ENCODE measurements at regions not wholly inside any gene's neighbourhood (a gene's known extent, or its start where the extent isn't known, plus 50 kb on each side); places are given as distances from the start of the nearest gene placed in this dataset.
"Not testable (repeated sequence)": the region's sequence is repeated elsewhere in the genome, so short reads cannot be mapped to it uniquely, and the experiment has no call there.

GRCh38 chr18:26653943-26654615, 105.7 kb upstream of the KCTD1 start:
- no peak for DNase-seq (ENCODE audit: low spot score)

- no peak for DNase-seq (ENCODE audit: low spot score)
Measured at GRCh38 chr18:26652501-26652900, 104.1 kb upstream of the KCTD1 start.

DNA sequence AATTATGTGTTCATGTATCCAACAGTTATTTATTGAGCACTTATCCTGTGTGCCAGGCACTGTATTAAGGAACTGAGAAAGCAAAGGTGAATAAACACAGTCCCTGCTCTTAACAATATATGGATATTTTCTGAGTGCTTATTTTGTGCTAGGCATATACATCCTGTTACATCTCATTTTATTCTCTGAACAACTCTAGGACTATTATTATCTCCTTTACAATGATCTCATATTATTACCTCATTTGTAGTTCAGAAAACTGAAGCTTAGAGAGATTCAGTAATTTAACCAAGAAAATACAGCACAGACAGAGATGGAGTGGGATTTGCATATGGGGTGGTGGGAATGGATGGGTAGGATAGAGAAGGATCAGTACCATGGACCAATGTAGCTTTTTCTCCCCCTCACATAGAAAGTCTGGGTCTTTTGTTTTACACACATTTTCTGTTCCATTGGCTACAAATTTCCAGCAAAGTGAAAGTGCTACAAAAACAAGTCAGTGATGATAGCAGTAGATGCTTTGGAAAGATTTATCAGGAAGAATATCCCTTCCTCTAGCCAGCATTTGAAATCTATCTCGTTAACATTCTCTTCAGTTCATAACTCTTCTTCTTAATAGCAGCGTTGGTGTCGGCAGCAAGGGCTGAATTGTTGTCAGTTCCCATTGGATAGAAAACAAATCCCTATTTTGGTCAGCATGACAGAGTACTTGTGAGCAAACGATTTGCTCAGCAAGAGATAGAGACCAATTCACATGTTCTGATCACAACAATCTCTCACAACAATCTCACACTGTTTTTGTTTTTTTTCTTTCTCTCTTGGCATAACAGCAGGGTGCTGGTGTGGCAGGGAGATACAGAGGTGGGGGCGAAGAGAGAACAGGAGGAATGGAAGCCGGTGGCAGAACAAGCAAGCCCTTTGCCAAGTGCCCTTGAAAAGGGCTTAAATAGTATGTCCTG, 102.2 kb upstream of the KCTD1 start:
- DNase-seq (ENCODE audit: low spot score), result no peak

- no peak for DNase-seq (ENCODE audit: low spot score)
Measured at GRCh38 chr18:26649193-26649543, 100.8 kb upstream of the KCTD1 start.

DNA sequence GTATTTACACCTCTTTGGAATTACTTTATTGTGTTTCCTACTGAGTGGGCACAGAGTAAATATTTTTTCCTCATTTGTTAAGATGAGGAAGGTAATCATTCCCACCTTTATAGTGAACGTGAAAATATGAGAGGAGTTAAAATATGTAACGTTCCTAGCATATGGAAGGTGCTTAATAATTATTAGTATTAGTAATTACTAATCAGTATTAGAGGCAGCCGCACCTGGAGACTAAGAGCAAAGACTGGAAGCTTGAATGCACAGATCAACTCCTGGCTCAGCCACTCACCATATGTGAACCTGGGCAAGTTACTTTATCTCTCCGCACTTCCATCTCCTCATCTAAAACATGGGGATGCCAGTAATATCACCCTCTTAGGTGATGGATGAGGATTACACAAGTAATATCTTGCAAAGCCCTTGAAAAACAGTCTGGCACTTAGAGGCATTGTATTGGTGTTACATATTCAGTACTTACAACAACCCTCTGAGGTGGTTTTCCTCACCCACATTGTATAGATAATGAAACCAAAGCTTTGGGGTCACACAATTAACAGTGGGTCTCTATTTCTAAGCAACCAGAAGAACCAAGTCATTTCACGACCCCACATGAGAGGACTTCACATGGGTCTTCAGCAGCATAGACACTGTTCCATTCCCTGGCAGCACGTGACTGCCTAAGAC, 100.3 kb upstream of the KCTD1 start:
- DNase-seq (ENCODE audit: low spot score), result no peak

- no peak for DNase-seq (ENCODE audit: low spot score)
Measured at GRCh38 chr18:26646901-26647300, 98.5 kb upstream of the KCTD1 start.

DNA sequence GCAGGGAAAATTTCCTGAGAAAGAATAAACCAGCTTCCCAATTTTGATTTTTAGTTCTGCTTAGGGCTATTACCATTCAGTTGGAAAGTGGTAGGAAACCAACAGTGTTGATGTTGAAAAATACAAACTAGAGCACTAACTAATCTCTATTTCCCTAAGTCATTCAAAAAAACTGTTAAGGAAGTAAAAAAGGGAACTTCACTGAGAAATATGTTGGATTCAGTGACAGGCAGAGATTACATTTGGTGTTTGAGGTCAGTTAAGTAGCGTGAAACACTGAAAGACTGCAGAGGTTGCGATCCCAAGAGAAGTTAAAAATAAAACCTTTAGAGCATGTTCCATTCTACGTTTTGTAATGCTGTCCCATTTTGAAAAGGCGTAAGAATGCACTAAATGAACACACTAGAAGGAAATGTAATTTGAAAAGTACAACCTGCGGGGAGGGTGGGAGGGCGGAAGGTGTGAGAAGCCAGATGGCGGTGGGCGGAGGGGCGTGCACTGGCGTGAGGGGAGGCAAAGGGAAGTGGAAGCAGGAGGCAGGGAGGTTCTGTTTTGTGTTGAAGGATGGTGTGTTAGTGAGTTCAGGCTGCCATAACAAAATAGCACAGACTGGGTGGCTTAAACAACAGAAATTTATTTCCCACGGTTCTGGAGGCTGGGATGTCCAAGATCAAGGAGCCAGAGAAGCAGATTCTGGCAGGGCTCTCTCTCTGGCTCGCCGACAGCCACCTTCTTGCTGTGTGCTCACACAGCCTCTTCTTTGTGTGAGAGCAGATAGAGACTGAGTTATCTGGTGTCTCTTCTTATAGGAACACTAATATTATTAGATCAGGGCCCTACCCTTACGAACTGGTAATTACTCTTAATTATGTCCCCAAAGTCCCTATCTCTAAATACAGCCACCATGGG, 94.3 kb upstream of the KCTD1 start:
- DNase-seq (ENCODE audit: low spot score), result no peak

GRCh38 chr18:26640541-26640940, 92.2 kb upstream of the KCTD1 start:
- no peak for DNase-seq (ENCODE audit: low spot score)

GRCh38 chr18:26639149-26639548, 90.8 kb upstream of the KCTD1 start:
- no peak for DNase-seq (ENCODE audit: low spot score)

GRCh38 chr18:26637983-26638382, 89.6 kb upstream of the KCTD1 start:
- no peak for DNase-seq (ENCODE audit: low spot score)

DNA sequence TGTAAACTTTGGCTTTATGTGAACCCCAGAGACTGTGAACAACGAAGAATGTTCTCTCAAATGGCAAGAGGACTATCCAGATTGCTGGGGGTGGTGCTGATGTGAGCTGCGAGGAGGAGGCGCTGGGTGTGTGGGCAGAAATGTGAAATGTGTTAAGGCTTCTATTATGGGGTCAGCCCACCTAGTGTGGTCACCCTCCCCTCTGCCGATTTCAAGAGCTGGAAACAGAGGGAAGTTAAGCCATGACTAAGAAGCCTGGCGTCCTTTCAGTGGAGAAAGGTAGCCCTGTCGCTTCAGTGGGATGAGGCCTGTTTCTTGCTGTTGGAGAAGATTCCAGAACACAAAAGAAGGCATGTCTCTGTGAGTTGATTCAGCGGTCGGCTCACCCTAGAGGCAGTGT, 89.0 kb upstream of the KCTD1 start:
- DNase-seq (ENCODE audit: low spot score), result no peak

DNA sequence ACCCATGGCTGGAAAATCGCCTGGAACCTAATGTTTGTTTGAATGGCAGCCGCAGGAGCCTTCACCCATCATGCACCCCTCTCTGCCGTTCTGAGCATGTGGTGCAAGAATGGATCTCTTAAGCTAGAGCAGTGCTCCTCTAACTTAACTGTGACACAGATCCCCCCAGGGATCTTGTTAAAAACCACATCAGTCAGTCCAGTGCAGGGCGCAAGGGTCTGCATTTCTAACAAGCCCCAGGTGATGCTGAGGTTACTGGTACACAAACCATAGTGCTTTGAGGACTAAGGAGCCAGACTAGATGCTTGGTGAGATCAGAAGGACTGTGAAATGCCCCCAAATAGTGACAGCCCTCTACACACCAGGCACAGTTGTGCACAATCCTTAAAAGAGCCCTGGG, 87.1 kb upstream of the KCTD1 start:
- no peak for DNase-seq (ENCODE audit: low spot score)

DNA sequence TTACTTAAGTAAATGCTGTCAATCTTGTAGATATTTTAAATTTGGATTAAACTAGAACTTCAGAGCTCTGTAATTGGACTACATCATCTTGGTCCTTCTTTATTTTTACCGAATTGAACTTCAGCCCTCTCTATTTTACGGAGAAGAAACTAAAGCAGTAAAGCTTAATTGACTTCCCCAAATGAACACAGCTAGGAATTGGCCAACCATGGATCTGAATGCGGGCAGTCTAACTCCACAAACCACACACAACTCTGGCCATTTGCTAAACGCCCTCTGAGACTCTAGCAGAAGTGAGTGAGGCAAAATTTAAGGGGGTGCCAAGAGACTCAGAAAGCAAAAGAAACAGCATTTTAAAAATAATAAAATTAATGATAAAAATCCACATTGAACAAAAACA, 86.3 kb upstream of the KCTD1 start:
- DNase-seq (ENCODE audit: low spot score), result no peak

- DNase-seq (ENCODE audit: low spot score), result no peak
Measured at GRCh38 chr18:26631135-26631534, 82.8 kb upstream of the KCTD1 start.

DNA sequence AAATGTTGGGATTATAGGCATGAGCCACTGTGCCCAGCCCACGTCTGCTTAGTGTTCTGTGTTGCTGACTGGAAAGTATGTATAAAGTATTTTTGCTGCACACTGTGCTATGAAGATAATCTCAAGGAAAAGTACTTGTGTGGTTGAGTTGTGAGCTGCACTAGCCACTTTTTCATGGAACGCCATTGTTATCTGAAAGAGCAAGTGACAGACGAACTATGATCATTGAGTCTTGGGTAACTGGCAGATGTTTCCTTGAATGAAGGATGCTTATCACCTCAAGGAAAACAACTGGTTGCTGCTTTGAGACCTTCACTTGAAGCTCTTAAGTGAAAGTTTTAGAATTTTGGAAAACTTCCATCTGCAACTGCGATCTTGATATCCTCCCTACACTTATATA, 82.2 kb upstream of the KCTD1 start:
- no peak for DNase-seq (ENCODE audit: low spot score)

GRCh38 chr18:26628017-26628416, 79.7 kb upstream of the KCTD1 start:
- DNase-seq (ENCODE audit: low spot score), result no peak

GRCh38 chr18:26624443-26624842, 76.1 kb upstream of the KCTD1 start:
- no peak for DNase-seq (ENCODE audit: low spot score)

DNA sequence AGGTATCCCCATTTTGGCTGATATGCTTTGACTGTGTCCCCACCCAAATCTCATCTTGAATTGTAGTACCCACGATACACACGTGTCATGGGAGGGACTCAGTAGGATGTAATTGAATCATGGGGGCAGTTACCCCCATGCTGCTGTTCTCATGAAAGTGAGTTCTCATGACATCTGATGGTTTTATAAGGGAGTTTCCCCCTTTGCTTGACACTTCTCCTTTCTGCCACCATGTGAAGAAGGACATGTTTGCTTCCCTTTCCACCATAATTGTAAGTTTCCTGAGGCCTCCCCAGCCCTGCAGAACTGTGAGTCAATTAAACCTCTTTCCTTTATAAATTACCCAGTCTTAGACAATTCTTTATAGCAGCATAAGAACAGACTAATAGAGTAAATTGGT, 75.0 kb upstream of the KCTD1 start:
- DNase-seq (ENCODE audit: low spot score), result not testable (repeated sequence)

DNA sequence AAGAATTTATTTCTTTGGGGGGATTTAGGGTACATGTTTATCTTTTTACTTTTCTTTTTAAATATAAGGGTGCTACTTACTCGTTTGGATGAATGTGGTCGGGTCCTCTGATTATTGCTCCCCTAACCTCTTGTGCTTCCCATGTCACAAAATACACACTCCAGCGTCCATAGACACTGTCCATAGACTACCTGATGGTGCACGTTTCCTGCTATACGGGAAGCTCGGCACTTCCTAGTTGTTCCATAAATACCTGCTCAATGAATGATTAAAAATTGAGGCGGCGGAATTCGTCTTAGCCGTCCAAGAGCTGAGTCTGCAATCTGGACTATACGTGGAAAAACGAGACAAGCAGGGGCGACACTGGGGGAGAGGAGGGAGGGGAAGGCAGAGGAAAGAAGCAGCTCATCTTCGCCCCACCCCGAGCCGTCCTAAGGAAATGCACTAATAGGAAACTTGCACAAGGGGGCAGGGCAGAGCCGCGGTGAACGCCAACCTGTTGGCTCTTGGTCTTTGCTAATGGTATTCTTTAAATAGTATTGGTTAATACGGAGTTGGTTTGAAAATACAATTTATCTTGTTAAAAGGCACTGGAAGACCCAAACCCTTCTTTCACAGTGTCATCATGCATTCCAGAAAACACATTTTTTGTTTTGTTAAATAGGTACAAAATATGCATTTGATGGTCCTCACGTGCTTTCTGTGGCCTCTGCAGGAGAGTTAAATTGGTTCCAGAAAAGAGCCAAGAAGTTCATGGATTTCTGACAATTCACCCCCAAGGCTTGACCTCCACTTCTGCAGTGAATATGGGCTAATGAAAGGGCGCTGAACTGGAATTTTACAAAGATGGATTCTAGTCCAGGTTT, 73.0 kb upstream of the KCTD1 start:
- no peak for DNase-seq (ENCODE audit: low spot score)

GRCh38 chr18:26619350-26619749, 71.0 kb upstream of the KCTD1 start:
- DNase-seq (ENCODE audit: low spot score), result no peak

Measured in mesenteric fat pad (tissue), 1 donor.